ENCODE measurements at regions not wholly inside any gene's neighbourhood (a gene's known extent, or its start where the extent isn't known, plus 50 kb on each side); places are given as distances from the start of the nearest gene placed in this dataset.

DNA sequence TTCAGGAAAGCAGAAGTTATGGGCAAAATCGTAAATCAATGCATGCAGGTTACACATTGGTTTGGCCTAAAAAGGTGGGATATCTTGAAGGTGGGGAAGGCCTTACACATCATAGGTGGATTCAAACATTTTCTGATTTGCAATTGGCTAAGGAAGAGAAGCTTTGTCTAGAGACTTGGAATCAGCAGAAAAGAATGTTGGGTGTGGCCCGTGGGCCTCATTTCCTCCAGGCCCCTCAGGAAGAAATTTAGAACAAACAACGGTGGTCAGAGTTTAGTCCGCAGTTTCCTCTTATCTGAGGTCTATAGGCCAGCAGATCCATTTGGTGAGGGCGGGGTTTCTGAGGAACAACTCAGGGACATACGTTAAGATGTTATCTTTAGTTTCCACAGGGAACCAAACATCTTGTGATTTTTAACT lies 50.9 kb upstream of the AFF3 start:
- H3K9me3 ChIP-seq = no peaks in the 10 kb centered on the region
- H3K36me3 ChIP-seq = no peaks in the 10 kb centered on the region
- TF ChIP-seq, protein P1, sequence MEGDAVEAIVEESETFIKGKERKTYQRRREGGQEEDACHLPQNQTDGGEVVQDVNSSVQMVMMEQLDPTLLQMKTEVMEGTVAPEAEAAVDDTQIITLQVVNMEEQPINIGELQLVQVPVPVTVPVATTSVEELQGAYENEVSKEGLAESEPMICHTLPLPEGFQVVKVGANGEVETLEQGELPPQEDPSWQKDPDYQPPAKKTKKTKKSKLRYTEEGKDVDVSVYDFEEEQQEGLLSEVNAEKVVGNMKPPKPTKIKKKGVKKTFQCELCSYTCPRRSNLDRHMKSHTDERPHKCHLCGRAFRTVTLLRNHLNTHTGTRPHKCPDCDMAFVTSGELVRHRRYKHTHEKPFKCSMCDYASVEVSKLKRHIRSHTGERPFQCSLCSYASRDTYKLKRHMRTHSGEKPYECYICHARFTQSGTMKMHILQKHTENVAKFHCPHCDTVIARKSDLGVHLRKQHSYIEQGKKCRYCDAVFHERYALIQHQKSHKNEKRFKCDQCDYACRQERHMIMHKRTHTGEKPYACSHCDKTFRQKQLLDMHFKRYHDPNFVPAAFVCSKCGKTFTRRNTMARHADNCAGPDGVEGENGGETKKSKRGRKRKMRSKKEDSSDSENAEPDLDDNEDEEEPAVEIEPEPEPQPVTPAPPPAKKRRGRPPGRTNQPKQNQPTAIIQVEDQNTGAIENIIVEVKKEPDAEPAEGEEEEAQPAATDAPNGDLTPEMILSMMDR (IDR thresholded peaks at IDR 0.05) = no peak
- no peaks in the 10 kb centered on the region for H3K27me3 ChIP-seq
- H3K27ac ChIP-seq = peak overlapping the region; percentile 59
- H3K4me3 ChIP-seq = no peak overlapping the region
- DNase-seq (peak; percentile 32), ATAC-seq (peak; percentile 5)
- intact Hi-C loops (cut with DNase I) = no loop called here
- peaks cover 45% of the 10 kb centered on the region for H3K4me1 ChIP-seq

DNA sequence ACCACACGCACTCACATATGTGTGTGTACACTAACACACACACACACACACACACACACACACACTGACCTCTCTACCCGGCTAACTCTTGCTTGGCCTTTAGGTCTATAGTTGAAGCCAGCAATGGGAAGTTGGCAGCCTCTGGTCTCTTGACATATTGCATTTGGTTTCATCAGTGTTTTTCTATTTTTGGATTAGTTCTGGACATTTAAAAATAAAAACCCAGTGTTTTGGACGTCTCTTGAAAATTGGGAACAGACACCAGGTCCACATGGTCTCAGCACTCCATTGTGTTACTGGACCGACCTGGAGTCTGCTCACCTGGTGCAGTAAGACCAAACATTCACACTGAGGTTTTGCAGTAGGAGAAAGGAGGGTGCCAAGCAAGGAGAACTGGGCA lies 50.4 kb upstream of the AFF3 start:
- no peak for DNase-seq
- Histone ChIP-seq H3K36me3 (no peaks in the 10 kb centered on the region), H3K9me3 (no peaks in the 10 kb centered on the region), H3K4me3 (no peak overlapping the region), H3K4me1 (peaks cover 40% of the 10 kb centered on the region), H3K27me3 (no peaks in the 10 kb centered on the region), H3K27ac (peak overlapping the region; percentile 59)
- intact Hi-C loops (cut with DNase I) = no loop called here
- TF ChIP-seq, protein P1 (IDR thresholded peaks at IDR 0.05) = no peak
- ATAC-seq = peak; percentile 6

DNA sequence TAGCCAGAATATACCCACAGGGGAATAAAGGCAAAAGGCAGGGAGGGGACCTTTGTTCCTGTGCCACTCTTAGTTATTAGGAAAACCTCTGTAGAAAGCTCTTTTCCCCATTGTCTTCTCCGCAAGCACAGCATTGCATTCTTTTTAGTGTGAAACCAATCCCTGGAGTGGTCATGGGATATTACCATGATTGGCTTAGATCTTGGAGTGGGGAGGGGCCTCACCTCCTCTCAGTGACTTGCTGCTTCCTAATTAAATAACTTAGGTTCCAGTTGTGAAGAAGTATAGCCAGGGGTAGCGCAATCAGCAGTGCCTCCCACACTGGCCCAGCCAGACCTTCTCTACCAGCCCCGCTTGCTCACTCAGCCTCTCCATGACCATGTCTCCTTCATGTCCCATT lies 49.9 kb upstream of the AFF3 start:
- intact Hi-C loops (cut with DNase I) = no loop called here
- H3K4me3 ChIP-seq = peak overlapping the region; percentile 42
- H3K27me3 ChIP-seq = no peaks in the 10 kb centered on the region
- peak overlapping the region; percentile 59 for H3K27ac ChIP-seq
- ATAC-seq = peak; percentile 71
- H3K4me1 ChIP-seq = peaks cover 35% of the 10 kb centered on the region
- H3K36me3 ChIP-seq = no peaks in the 10 kb centered on the region
- H3K9me3 ChIP-seq = no peaks in the 10 kb centered on the region
- TF ChIP-seq, protein P1 (IDR thresholded peaks at IDR 0.05) = no peak
- no peak for DNase-seq
